ENCODE measurements at regions not wholly inside any gene's neighbourhood (a gene's known extent, or its start where the extent isn't known, plus 50 kb on each side); places are given as distances from the start of the nearest gene placed in this dataset.

DNA sequence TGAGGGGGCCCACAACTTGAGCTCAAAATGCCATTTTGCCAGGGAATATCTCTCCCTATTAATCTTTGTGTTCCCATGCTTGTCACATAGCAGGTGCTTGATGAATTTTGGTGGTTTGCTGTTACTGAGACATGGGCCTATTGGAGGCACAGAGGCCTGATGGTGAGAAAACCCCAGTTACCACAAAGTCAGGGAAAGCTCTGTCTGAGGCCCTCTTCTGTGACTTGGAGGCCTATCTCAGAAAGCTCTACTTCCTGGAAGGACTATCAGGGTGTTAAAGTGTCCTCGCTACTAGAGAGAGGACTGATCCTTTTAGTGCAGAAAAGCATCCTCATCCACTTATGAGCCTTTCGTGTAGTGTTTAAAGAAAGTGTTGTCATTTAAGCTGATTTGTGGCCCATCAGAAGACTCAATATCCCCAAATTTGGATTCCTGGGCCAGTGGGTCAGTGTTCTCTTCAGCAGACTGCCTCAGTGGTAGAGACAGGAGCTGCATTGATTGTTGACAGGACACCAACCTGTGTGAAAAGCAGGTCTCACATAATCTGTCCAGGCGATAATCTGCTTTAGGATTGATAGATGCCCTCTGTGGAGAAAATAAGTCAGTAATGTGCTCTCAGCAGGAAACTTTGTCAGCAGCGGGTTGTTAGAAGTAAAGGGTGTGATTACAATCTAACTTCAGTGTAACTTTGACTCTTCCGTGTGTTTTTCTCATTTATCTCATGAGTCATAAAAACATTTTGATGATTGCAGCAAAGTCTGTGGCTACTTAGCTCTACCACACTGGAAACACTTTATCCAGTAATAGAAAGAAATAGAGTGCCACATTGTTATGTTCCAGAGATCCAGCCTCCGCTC, 121.0 kb downstream of the AKAP11 start:
- no peak for TF ChIP-seq EZH2phosphoT487 (IDR thresholded peaks at IDR 0.05; ENCODE audit: borderline replicate concordance, low read length)
- TF ChIP-seq EZH2 (IDR thresholded peaks at IDR 0.05; ENCODE audit: low read length, unreplicated experiment), result no peak
- TF ChIP-seq, protein P1, sequence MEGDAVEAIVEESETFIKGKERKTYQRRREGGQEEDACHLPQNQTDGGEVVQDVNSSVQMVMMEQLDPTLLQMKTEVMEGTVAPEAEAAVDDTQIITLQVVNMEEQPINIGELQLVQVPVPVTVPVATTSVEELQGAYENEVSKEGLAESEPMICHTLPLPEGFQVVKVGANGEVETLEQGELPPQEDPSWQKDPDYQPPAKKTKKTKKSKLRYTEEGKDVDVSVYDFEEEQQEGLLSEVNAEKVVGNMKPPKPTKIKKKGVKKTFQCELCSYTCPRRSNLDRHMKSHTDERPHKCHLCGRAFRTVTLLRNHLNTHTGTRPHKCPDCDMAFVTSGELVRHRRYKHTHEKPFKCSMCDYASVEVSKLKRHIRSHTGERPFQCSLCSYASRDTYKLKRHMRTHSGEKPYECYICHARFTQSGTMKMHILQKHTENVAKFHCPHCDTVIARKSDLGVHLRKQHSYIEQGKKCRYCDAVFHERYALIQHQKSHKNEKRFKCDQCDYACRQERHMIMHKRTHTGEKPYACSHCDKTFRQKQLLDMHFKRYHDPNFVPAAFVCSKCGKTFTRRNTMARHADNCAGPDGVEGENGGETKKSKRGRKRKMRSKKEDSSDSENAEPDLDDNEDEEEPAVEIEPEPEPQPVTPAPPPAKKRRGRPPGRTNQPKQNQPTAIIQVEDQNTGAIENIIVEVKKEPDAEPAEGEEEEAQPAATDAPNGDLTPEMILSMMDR (conservative IDR thresholded peaks at IDR 0.05; ENCODE audit: low read depth, low read length), result no peak
- no peaks in the 10 kb centered on the region for H4K20me1 ChIP-seq (ENCODE audit: low read length)
- no peak for ATAC-seq
- H3K4me2 ChIP-seq (ENCODE audit: low read length), result no peak overlapping the region
- no peaks in the 10 kb centered on the region for H3F3A ChIP-seq (ENCODE audit: low read length, unreplicated experiment)
- no peaks in the 10 kb centered on the region for H3K36me3 ChIP-seq (ENCODE audit: low read depth, low read length)
- H3K79me2 ChIP-seq (ENCODE audit: low read length), result no peaks in the 10 kb centered on the region
- no peaks in the 10 kb centered on the region for H3K27me3 ChIP-seq (ENCODE audit: low read length)
- DNase-seq, result no peak
- H3K27ac ChIP-seq (ENCODE audit: low read length), result no peak overlapping the region
- intact Hi-C loops (cut with micrococcal nuclease), result no loop called here
- POLR2A ChIA-PET (ENCODE audit: unreplicated experiment), result no interaction called here
- H3K9ac ChIP-seq (ENCODE audit: low read length), result no peak overlapping the region
- no peaks in the 10 kb centered on the region for H3K9me2 ChIP-seq (replicated peaks; ENCODE audit: low read length)
- no peak overlapping the region for H2AFZ ChIP-seq (ENCODE audit: low read length)
- CTCF ChIA-PET, result no interaction called here
- H3K4me1 ChIP-seq (ENCODE audit: insufficient read depth, low read length), result peaks cover 12% of the 10 kb centered on the region
- BruUV-seq (replicated peaks), result no TSS peak
- H3K9me3 ChIP-seq (ENCODE audit: low read length), result no peaks in the 10 kb centered on the region
- H3K4me3 ChIP-seq (ENCODE audit: low read length), result no peak overlapping the region

DNA sequence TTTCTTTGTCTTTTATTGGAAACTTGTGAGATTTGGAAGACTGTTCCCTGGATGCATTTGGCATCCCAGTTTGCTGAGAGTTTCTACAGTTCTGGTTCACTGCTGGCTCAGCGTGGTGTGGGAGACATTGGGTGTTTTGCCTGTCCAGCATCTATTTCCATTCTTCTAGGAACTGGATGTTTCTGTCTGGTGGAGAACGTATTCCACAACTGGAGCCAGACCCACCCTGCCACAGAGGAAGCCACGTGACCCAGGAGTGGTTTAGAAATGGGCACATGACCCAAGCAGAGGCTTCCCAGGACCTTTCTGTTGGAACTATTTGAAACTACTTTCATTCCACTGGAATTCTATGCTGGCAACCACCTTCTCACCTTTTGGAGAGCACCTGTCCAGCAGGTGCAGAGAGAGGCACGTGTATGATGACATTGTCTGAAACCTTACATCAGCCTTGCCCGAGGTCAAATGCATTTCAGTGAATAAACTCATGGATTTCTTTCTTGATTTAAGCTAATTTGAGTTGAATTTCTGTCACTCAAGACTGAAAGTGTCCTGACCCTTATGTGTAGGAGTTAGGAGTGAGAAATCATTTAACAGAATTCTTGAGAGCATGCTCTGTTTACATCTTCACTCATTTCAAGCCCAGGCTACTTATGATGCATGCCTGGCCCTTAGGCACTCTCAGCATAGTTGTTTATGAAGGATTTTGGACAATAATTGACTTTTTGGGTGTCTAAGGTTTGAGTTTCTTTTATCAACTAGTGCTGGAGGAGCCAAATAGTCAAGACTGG, 121.8 kb downstream of the AKAP11 start:
- no peaks in the 10 kb centered on the region for H3K27me3 ChIP-seq (ENCODE audit: low read length)
- ATAC-seq (no peak), DNase-seq (no peak)
- H3F3A ChIP-seq (ENCODE audit: low read length, unreplicated experiment), result no peaks in the 10 kb centered on the region
- no peak overlapping the region for H3K27ac ChIP-seq (ENCODE audit: low read length)
- ChIA-PET CTCF (no interaction called here), POLR2A (ENCODE audit: unreplicated experiment) (no interaction called here)
- H3K4me1 ChIP-seq (ENCODE audit: insufficient read depth, low read length), result peaks cover 12% of the 10 kb centered on the region
- no peak overlapping the region for H3K4me3 ChIP-seq (ENCODE audit: low read length)
- no peaks in the 10 kb centered on the region for H3K9me3 ChIP-seq (ENCODE audit: low read length)
- no peak overlapping the region for H3K9ac ChIP-seq (ENCODE audit: low read length)
- H3K4me2 ChIP-seq (ENCODE audit: low read length), result no peak overlapping the region
- intact Hi-C loops (cut with micrococcal nuclease), result no loop called here
- H3K9me2 ChIP-seq (replicated peaks; ENCODE audit: low read length), result no peaks in the 10 kb centered on the region
- BruUV-seq (replicated peaks), result no TSS peak
- no peaks in the 10 kb centered on the region for H3K36me3 ChIP-seq (ENCODE audit: low read depth, low read length)
- no peak overlapping the region for H2AFZ ChIP-seq (ENCODE audit: low read length)
- H4K20me1 ChIP-seq (ENCODE audit: low read length), result no peaks in the 10 kb centered on the region
- H3K79me2 ChIP-seq (ENCODE audit: low read length), result no peaks in the 10 kb centered on the region
- TF ChIP-seq, protein P1 (conservative IDR thresholded peaks at IDR 0.05; ENCODE audit: low read depth, low read length), result no peak
- TF ChIP-seq EZH2phosphoT487 (IDR thresholded peaks at IDR 0.05; ENCODE audit: borderline replicate concordance, low read length) (no peak), EZH2 (IDR thresholded peaks at IDR 0.05; ENCODE audit: low read length, unreplicated experiment) (no peak)

DNA sequence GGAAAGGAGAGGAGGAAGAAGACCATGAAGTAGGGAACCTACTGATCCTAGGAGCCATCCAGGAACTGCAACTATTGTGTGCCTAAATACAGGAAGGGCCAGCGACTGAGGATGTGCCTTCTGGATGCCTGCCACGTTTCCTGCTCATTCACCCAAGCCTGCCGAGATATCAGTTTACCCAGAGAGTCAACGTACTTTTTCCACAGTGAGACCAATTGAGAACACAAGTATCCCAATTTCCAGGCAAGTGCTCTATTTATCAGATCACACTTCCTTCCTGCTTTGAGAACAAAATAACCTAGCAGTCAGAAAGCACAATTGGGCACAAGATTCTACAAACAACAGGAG, 122.4 kb downstream of the AKAP11 start:
- H3K4me1 ChIP-seq (ENCODE audit: insufficient read depth, low read length), result peaks cover 12% of the 10 kb centered on the region
- no peak overlapping the region for H3K4me3 ChIP-seq (ENCODE audit: low read length)
- no TSS peak for BruUV-seq (replicated peaks)
- no peaks in the 10 kb centered on the region for H3K27me3 ChIP-seq (ENCODE audit: low read length)
- H3K9me2 ChIP-seq (replicated peaks; ENCODE audit: low read length), result no peaks in the 10 kb centered on the region
- TF ChIP-seq EZH2phosphoT487 (IDR thresholded peaks at IDR 0.05; ENCODE audit: borderline replicate concordance, low read length), result no peak
- intact Hi-C loops (cut with micrococcal nuclease), result no loop called here
- no peaks in the 10 kb centered on the region for H3K9me3 ChIP-seq (ENCODE audit: low read length)
- no peaks in the 10 kb centered on the region for H3K79me2 ChIP-seq (ENCODE audit: low read length)
- H2AFZ ChIP-seq (ENCODE audit: low read length), result no peak overlapping the region
- H3K4me2 ChIP-seq (ENCODE audit: low read length), result no peak overlapping the region
- DNase-seq (no peak), ATAC-seq (no peak)
- no peaks in the 10 kb centered on the region for H3F3A ChIP-seq (ENCODE audit: low read length, unreplicated experiment)
- no peak overlapping the region for H3K27ac ChIP-seq (ENCODE audit: low read length)
- no peaks in the 10 kb centered on the region for H3K36me3 ChIP-seq (ENCODE audit: low read depth, low read length)
- CTCF ChIA-PET, result no interaction called here
- no peak overlapping the region for H3K9ac ChIP-seq (ENCODE audit: low read length)
- H4K20me1 ChIP-seq (ENCODE audit: low read length), result no peaks in the 10 kb centered on the region
- POLR2A ChIA-PET (ENCODE audit: unreplicated experiment), result no interaction called here
